ENCODE measurements at regions not wholly inside any gene's neighbourhood (a gene's known extent, or its start where the extent isn't known, plus 50 kb on each side); places are given as distances from the start of the nearest gene placed in this dataset.

GRCh38 chr4:119865389-119865788 is 201.3 kb downstream of the MAD2L1 start:
- dilution Hi-C loops (cut with HindIII; ENCODE audit: low sequenced_read_pairs, unreplicated experiment) = no loop called here
- no peaks in the 10 kb centered on the region for H3K36me3 ChIP-seq (ENCODE audit: control insufficient read depth, insufficient read depth, low read length)

More at GRCh38 chr4:119865389-119865788, 201.3 kb downstream of the MAD2L1 start:
- POLR2A ChIA-PET (ENCODE audit: unreplicated experiment) = no interaction called here
- H3K9me3 ChIP-seq (ENCODE audit: control insufficient read depth, insufficient read depth, low read length) = no peaks in the 10 kb centered on the region
- H2BK15ac ChIP-seq (ENCODE audit: low read depth, low read length) = no peak overlapping the region
- no peak overlapping the region for H3K4me3 ChIP-seq (ENCODE audit: insufficient read depth, low read depth, low read length)
- no peak overlapping the region for H4K5ac ChIP-seq (ENCODE audit: low read depth, low read length)
- H3K23ac ChIP-seq (ENCODE audit: low read depth, low read length) = no peak overlapping the region
- no peak overlapping the region for H3K4ac ChIP-seq (ENCODE audit: low read depth, low read length)
- H2BK120ac ChIP-seq (ENCODE audit: low read depth, low read length) = no peak overlapping the region
- DNase-seq = no peak
- H3K27ac ChIP-seq (ENCODE audit: insufficient read depth, low read length) = no peak overlapping the region
- no peaks in the 10 kb centered on the region for H3K27me3 ChIP-seq (ENCODE audit: control insufficient read depth, insufficient read depth, low read length)
- no peak overlapping the region for H2AK5ac ChIP-seq (ENCODE audit: low read depth, low read length)
- no peak overlapping the region for H3K9ac ChIP-seq (ENCODE audit: low read depth, low read length)
- no peak overlapping the region for H2AFZ ChIP-seq (replicated peaks; ENCODE audit: low read length, poor library complexity)
- no peaks in the 10 kb centered on the region for H3K79me1 ChIP-seq (ENCODE audit: low read depth in 1 of 2, low read length in 2 of 2)
- no TSS peak for BruUV-seq (replicated peaks)
- H3K4me2 ChIP-seq (ENCODE audit: low read depth, low read length) = no peak overlapping the region
- H4K91ac ChIP-seq (ENCODE audit: insufficient read depth, low read depth, low read length) = no peak overlapping the region
- H3K14ac ChIP-seq (replicated peaks; ENCODE audit: low read depth, low read length) = no peak overlapping the region
- H2BK20ac ChIP-seq (ENCODE audit: low read depth, low read length) = no peak overlapping the region
- TF ChIP-seq NFE2L2 (IDR thresholded peaks at IDR 0.05; ENCODE audit: low read depth, low read length) (no peak), CHD1 (IDR thresholded peaks at IDR 0.05; ENCODE audit: low read depth, low read length) (no peak), RAD21 (IDR thresholded peaks at IDR 0.05; ENCODE audit: low read length) (no peak), ELK1 (IDR thresholded peaks at IDR 0.05; ENCODE audit: borderline replicate concordance, low read depth, low read length) (no peak), CTCF (conservative IDR thresholded peaks at IDR 0.05; ENCODE audit: low read depth, low read length) (no peak), CEBPB (IDR thresholded peaks at IDR 0.05; ENCODE audit: low read depth, low read length) (no peak), POLR2A (IDR thresholded peaks at IDR 0.05; ENCODE audit: low read depth, low read length) (no peak), USF2 (IDR thresholded peaks at IDR 0.05; ENCODE audit: low read depth, low read length) (no peak), MXI1 (IDR thresholded peaks at IDR 0.05; ENCODE audit: borderline replicate concordance, low read depth, low read length) (no peak), BHLHE40 (IDR thresholded peaks at IDR 0.05; ENCODE audit: low read depth, low read length) (no peak), MAZ (IDR thresholded peaks at IDR 0.05; ENCODE audit: borderline replicate concordance, low read depth, low read length) (no peak), RCOR1 (IDR thresholded peaks at IDR 0.05; ENCODE audit: insufficient replicate concordance, low read length) (no peak), RFX5 (IDR thresholded peaks at IDR 0.05; ENCODE audit: low read depth, low read length) (no peak), MAFK (IDR thresholded peaks at IDR 0.05; ENCODE audit: low read depth, low read length) (no peak), FOS (IDR thresholded peaks at IDR 0.05; ENCODE audit: low read depth, low read length) (no peak), SMC3 (IDR thresholded peaks at IDR 0.05; ENCODE audit: low read depth, low read length) (no peak)
- H4K8ac ChIP-seq (ENCODE audit: low read depth in 2 of 2, low read length in 2 of 2) = peak overlapping the region in 1 of 2 experiments; percentile 16; a peak in 1 of 4 replicates
- H3K56ac ChIP-seq (ENCODE audit: extremely low read depth, insufficient read depth, low read length) = no peak overlapping the region
- CTCF ChIA-PET = interaction anchor here (1.3 kb wide), 1 partner anchor 8 kb away, joined by 3 read pairs; no protein-coding TSS in a partner anchor
- no peak overlapping the region for H2BK5ac ChIP-seq (ENCODE audit: low read depth, low read length, poor library complexity, severe bottlenecking)
- no peaks in the 10 kb centered on the region for H3K4me1 ChIP-seq (ENCODE audit: control insufficient read depth, insufficient read depth, low read length)
- H3K9me1 ChIP-seq (ENCODE audit: insufficient read depth, low read length) = no peaks in the 10 kb centered on the region
- no peaks in the 10 kb centered on the region for H4K20me1 ChIP-seq (ENCODE audit: insufficient read depth, low read length)
- ATAC-seq (ENCODE audit: low read depth) = no peak
- H3K18ac ChIP-seq (ENCODE audit: low read depth, low read length) = no peak overlapping the region
- intact Hi-C loops (cut with micrococcal nuclease) = no loop called here
- no peak overlapping the region for H2AK9ac ChIP-seq (replicated peaks; ENCODE audit: low read depth, low read length, poor library complexity)
- in situ Hi-C loops (cut with MboI; ENCODE audit: low sequenced_read_pairs) = no loop called here
